ENCODE measurements at regions not wholly inside any gene's neighbourhood (a gene's known extent, or its start where the extent isn't known, plus 50 kb on each side); places are given as distances from the start of the nearest gene placed in this dataset.
"Not testable (repeated sequence)": the region's sequence is repeated elsewhere in the genome, so short reads cannot be mapped to it uniquely, and the experiment has no call there.

GRCh38 chr12:124140944-124141486, 153.9 kb upstream of the RFLNA start:
- H4K20me1 ChIP-seq (ENCODE audit: insufficient read depth) = no peaks in the 10 kb centered on the region
- DNase-seq (ENCODE audit: low read depth, low spot score) = no peak
- H3K9me2 ChIP-seq (ENCODE audit: insufficient read depth) = no peaks in the 10 kb centered on the region
- TF ChIP-seq YY1 (IDR thresholded peaks at IDR 0.05; ENCODE audit: extremely low read depth, insufficient replicate concordance, low read depth, low read length) = no peak
- no peak for TF ChIP-seq JUND (IDR thresholded peaks at IDR 0.05)
- TF ChIP-seq MAX (IDR thresholded peaks at IDR 0.05) = no peak
- no peaks in the 10 kb centered on the region for H3K27me3 ChIP-seq (ENCODE audit: insufficient read depth, low read length)
- no peaks in the 10 kb centered on the region for H3K79me2 ChIP-seq (ENCODE audit: insufficient read depth, low read length)
- intact Hi-C loops (cut with micrococcal nuclease) = no loop called here
- H3K4me2 ChIP-seq (ENCODE audit: low read length) = no peak overlapping the region
- POLR2A ChIA-PET = no interaction called here
- H3K27ac ChIP-seq (ENCODE audit: low read depth, low read length) = no peak overlapping the region
- H3K9me3 ChIP-seq (ENCODE audit: control insufficient read depth in 1 of 2, insufficient read depth in 1 of 2, low read depth in 1 of 2, low read length in 2 of 2) = peaks cover 0 to 9% of the 10 kb centered on the region in 2 experiments; a peak in 1 of 4 replicates
- CTCF ChIA-PET = no interaction called here
- RAD21 ChIA-PET (ENCODE audit: low non-redundant PET in 1 of 2, low total read pairs in 2 of 2, uncharacterized antibody in 2 of 2, unreplicated experiment in 2 of 2) = no interaction called here
- H3K4me3 ChIP-seq (replicated peaks in 1 of 2; ENCODE audit: low read depth in 1 of 2, low read length in 2 of 2) = no peak overlapping the region
- ATAC-seq = no peak
- H2AFZ ChIP-seq (ENCODE audit: low read depth, low read length, poor library complexity, severe bottlenecking) = no peak overlapping the region
- no peaks in the 10 kb centered on the region for H3K4me1 ChIP-seq (ENCODE audit: control insufficient read depth in 1 of 2, insufficient read depth in 2 of 2, low read length in 2 of 2)
- no peaks in the 10 kb centered on the region for H3K36me3 ChIP-seq (ENCODE audit: control insufficient read depth in 1 of 2, insufficient read depth in 2 of 2, low read length in 2 of 2)
- no peak overlapping the region for H3K9ac ChIP-seq (ENCODE audit: low read length)
- BruUV-seq (replicated peaks) = no TSS peak

- BruUV-seq (replicated peaks); H3K4me1 ChIP-seq (ENCODE audit: control insufficient read depth in 1 of 2, insufficient read depth in 2 of 2, low read length in 2 of 2); ATAC-seq; RAD21 ChIA-PET (ENCODE audit: low non-redundant PET in 1 of 2, low total read pairs in 2 of 2, uncharacterized antibody in 2 of 2, unreplicated experiment in 2 of 2); intact Hi-C loops (cut with micrococcal nuclease); H3K27ac ChIP-seq (ENCODE audit: low read depth, low read length); H3K4me2 ChIP-seq (ENCODE audit: low read length); H3K79me2 ChIP-seq (ENCODE audit: insufficient read depth, low read length); H3K27me3 ChIP-seq (ENCODE audit: insufficient read depth, low read length); H2AFZ ChIP-seq (ENCODE audit: low read depth, low read length, poor library complexity, severe bottlenecking); H3K36me3 ChIP-seq (ENCODE audit: control insufficient read depth in 1 of 2, insufficient read depth in 2 of 2, low read length in 2 of 2); CTCF ChIA-PET; DNase-seq (ENCODE audit: low read depth, low spot score); H3K9me2 ChIP-seq (ENCODE audit: insufficient read depth); H3K4me3 ChIP-seq (replicated peaks in 1 of 2; ENCODE audit: low read depth in 1 of 2, low read length in 2 of 2); H3K9me3 ChIP-seq (ENCODE audit: control insufficient read depth in 1 of 2, insufficient read depth in 1 of 2, low read depth in 1 of 2, low read length in 2 of 2); H3K9ac ChIP-seq (ENCODE audit: low read length); H4K20me1 ChIP-seq (ENCODE audit: insufficient read depth); POLR2A ChIA-PET: not testable (repeated sequence)
Measured at GRCh38 chr12:124141611-124142010, 153.3 kb upstream of the RFLNA start.
